ENCODE measurements at regions not wholly inside any gene's neighbourhood (a gene's known extent, or its start where the extent isn't known, plus 50 kb on each side); places are given as distances from the start of the nearest gene placed in this dataset.

DNA sequence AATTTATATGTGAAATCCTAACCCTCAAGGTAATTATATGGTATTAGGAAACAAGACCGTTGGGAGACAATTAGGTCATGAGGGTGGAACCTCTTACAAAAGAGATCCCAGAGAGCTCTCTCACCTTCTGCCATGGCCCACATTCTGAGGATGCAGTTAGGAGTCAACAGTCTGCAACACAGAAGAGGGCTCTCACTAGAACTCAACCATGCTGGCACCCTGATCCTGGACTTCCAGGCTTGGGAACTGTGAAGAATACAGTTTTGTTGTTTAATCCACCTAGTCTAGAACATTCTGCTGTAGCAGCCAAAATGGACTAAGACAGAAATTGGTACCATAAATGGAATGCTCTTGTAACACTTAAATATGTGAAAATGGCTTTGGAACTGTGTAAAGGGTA lies 278.8 kb upstream of the GALNTL6 start:
- TF ChIP-seq EZH2 (IDR thresholded peaks at IDR 0.05; ENCODE audit: borderline replicate concordance, low read length): no peak
- TF ChIP-seq, protein P1, sequence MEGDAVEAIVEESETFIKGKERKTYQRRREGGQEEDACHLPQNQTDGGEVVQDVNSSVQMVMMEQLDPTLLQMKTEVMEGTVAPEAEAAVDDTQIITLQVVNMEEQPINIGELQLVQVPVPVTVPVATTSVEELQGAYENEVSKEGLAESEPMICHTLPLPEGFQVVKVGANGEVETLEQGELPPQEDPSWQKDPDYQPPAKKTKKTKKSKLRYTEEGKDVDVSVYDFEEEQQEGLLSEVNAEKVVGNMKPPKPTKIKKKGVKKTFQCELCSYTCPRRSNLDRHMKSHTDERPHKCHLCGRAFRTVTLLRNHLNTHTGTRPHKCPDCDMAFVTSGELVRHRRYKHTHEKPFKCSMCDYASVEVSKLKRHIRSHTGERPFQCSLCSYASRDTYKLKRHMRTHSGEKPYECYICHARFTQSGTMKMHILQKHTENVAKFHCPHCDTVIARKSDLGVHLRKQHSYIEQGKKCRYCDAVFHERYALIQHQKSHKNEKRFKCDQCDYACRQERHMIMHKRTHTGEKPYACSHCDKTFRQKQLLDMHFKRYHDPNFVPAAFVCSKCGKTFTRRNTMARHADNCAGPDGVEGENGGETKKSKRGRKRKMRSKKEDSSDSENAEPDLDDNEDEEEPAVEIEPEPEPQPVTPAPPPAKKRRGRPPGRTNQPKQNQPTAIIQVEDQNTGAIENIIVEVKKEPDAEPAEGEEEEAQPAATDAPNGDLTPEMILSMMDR (conservative IDR thresholded peaks at IDR 0.05 in 1 of 2, IDR thresholded peaks at IDR 0.05 in 1 of 2; ENCODE audit: extremely low read depth in 1 of 2, insufficient read depth in 1 of 2, low read depth in 1 of 2, low read length in 2 of 2): no peak

Data from mammary epithelial cell (primary cell).